Lung (tissue), 11 donors: ENCODE measurements at regions not wholly inside any gene's neighbourhood (a gene's known extent, or its start where the extent isn't known, plus 50 kb on each side); places are given as distances from the start of the nearest gene placed in this dataset.

Experiments used
- ATAC-seq: fragments of 200-7000 bp; cut with Tn5 transposase; one replicate; pipeline ENCODE4 v1.9.1; 2020; ENCODE audit warnings: moderate number of reproducible peaks; ENCODE audit not compliant: insufficient read depth, low FRiP score
- DNase-seq, 3 donors: peaks; one replicate each; pipeline ENCODE4 v3.0.0-alpha.2; 2013 to 2017
- H3K27ac ChIP-seq, 2 donors: one replicate each; pipeline ENCODE4 v1.5.1; 2013; ENCODE audit warnings: mild to moderate bottlenecking in 2 of 2, moderate library complexity in 2 of 2, control low read depth in 1 of 2, inconsistent platforms in 1 of 2, low read depth in 1 of 2, low read length in 1 of 2
- H3K27me3 ChIP-seq, 3 donors: one replicate each; pipeline ENCODE4 v1.5.1; 2013; ENCODE audit warnings: low read length in 2 of 3; ENCODE audit not compliant: control insufficient read depth in 3 of 3, insufficient read depth in 3 of 3
- H3K36me3 ChIP-seq, 4 donors: one replicate each; pipeline ENCODE4 v1.5.1; 2013; ENCODE audit warnings: low read length in 4 of 4, mild to moderate bottlenecking in 1 of 4, moderate library complexity in 1 of 4; ENCODE audit not compliant: control insufficient read depth in 4 of 4, insufficient read depth in 4 of 4
- H3K4me1 ChIP-seq, 5 donors: one replicate each; pipeline ENCODE4 v1.5.1; 2013; ENCODE audit warnings: low read length in 5 of 5, mild to moderate bottlenecking in 2 of 5, moderate library complexity in 1 of 5; ENCODE audit not compliant: control insufficient read depth in 5 of 5, insufficient read depth in 5 of 5
- H3K4me3 ChIP-seq: one replicate; pipeline ENCODE4 v1.5.1; 2013; ENCODE audit warnings: mild to moderate bottlenecking, control low read depth, moderate library complexity
- H3K9ac ChIP-seq, 2 donors: one replicate each; pipeline ENCODE4 v1.5.1; 2013; ENCODE audit warnings: low read length in 2 of 2, control low read depth in 1 of 2; ENCODE audit not compliant: insufficient read depth in 1 of 2
- H3K9me3 ChIP-seq, 4 donors: one replicate each; pipeline ENCODE4 v1.5.1; 2013; ENCODE audit warnings: low read length in 3 of 4, mild to moderate bottlenecking in 1 of 4, moderate library complexity in 1 of 4; ENCODE audit not compliant: control insufficient read depth in 4 of 4, insufficient read depth in 3 of 4
- CTCF ChIP-seq: IDR thresholded peaks from 2 replicates; pipeline ENCODE4 v1.5.1; 2012; ENCODE audit warnings: mild to moderate bottlenecking; ENCODE audit errors: control extremely low read depth, extremely low read depth
- WGBS, 2 donors: extraction: QIAGEN DNeasy Blood & Tissue Kit; methylation state at CpG; one replicate each; pipeline ENCODE4 v1.1.7; 2013; 5-methylcytosine and 5-hydroxymethylcytosine counted together
- donor health status: control.
- donor health status: control.
- donor health status: Bipolar disorder and iron deficiency.
- donor health status: healthy.
- donor health status: DM: yes; HTN: yes; CAD: no.

- H3K9ac ChIP-seq = no peak overlapping the region
- peaks cover 0 to 6% (median 3%) of the 10 kb centered on the region in 4 donors for H3K9me3 ChIP-seq
- DNase-seq (no peak), ATAC-seq (no peak)
- H3K36me3 ChIP-seq = no peaks in the 10 kb centered on the region
- H3K4me3 ChIP-seq = no peak overlapping the region
- no peaks in the 10 kb centered on the region for H3K4me1 ChIP-seq
- H3K27ac ChIP-seq = no peak overlapping the region
- H3K27me3 ChIP-seq = no peaks in the 10 kb centered on the region
- TF ChIP-seq CTCF = no peak
- WGBS, 2 donors = 68 to 85% methylated on average over 5 of the region's 5 CpGs
Measured at GRCh38 chr4:14018191-14018853, 390.8 kb upstream of the BOD1L1 start.

GRCh38 chr4:14022456-14022855, 394.9 kb upstream of the BOD1L1 start:
- TF ChIP-seq CTCF = no peak
- H3K4me3 ChIP-seq = no peak overlapping the region
- H3K4me1 ChIP-seq = no peaks in the 10 kb centered on the region
- H3K27me3 ChIP-seq = no peaks in the 10 kb centered on the region
- 32 to 53% methylated on average over 1 of the region's 1 CpG for WGBS, 2 donors
- no peak for DNase-seq
- no peak overlapping the region for H3K9ac ChIP-seq
- H3K9me3 ChIP-seq = peaks cover 0 to 1% (median 0%) of the 10 kb centered on the region in 4 donors
- H3K27ac ChIP-seq = no peak overlapping the region
- ATAC-seq = no peak
- H3K36me3 ChIP-seq = no peaks in the 10 kb centered on the region

GRCh38 chr4:14023036-14023435, 395.5 kb upstream of the BOD1L1 start:
- Histone ChIP-seq H3K36me3 (no peaks in the 10 kb centered on the region), H3K4me1 (no peaks in the 10 kb centered on the region), H3K4me3 (no peak overlapping the region), H3K9ac (no peak overlapping the region), H3K9me3 (peaks cover 0 to 1% (median 0%) of the 10 kb centered on the region in 4 donors), H3K27ac (no peak overlapping the region), H3K27me3 (no peaks in the 10 kb centered on the region)
- WGBS, 2 donors = 89 to 90% methylated on average over 3 of the region's 3 CpGs
- DNase-seq (no peak), ATAC-seq (no peak)
- no peak for TF ChIP-seq CTCF

GRCh38 chr4:14023896-14024295, 396.4 kb upstream of the BOD1L1 start:
- Histone ChIP-seq H3K9me3 (peaks cover 0 to 1% (median 0%) of the 10 kb centered on the region in 4 donors), H3K4me1 (no peaks in the 10 kb centered on the region), H3K36me3 (no peaks in the 10 kb centered on the region), H3K27me3 (no peaks in the 10 kb centered on the region), H3K27ac (no peak overlapping the region), H3K9ac (no peak overlapping the region), H3K4me3 (no peak overlapping the region)
- ATAC-seq = no peak
- whole genome bisulfite sequencing, 2 donors = 88 to 95% methylated on average over 1 of the region's 1 CpG
- no peak for TF ChIP-seq CTCF
- no peak for DNase-seq
